ENCODE measurements at regions not wholly inside any gene's neighbourhood (a gene's known extent, or its start where the extent isn't known, plus 50 kb on each side); places are given as distances from the start of the nearest gene placed in this dataset.

DNA sequence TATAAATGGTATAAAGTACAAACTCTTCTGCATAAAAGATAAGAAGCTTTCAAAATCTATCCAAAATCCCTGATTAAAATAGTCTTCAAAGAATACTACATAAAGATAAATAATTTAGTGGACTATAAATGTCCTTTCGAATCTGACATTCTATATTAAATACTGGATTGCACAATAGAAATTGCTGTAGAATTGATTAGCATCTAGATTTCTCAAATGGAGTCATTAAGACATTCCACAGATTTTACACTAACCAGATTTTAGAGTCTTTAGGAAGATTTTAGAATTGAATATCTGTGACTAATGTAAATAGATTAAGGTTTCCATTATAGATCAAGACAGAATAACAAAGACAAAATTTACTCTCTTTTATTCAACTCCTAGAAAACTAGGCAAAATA lies 663.9 kb downstream of the STPG2 start:
- Histone ChIP-seq H3K9ac (replicated peaks; ENCODE audit: extremely low read depth, insufficient read depth, low read length) (no peak overlapping the region), H3K9me1 (replicated peaks; ENCODE audit: control insufficient read depth, extremely low read depth, insufficient read depth, low read length) (no peaks in the 10 kb centered on the region), H3K79me2 (ENCODE audit: control insufficient read depth, insufficient read depth, low read length) (no peaks in the 10 kb centered on the region), H2AFZ (ENCODE audit: low read depth, low read length) (no peak overlapping the region), H4K20me1 (replicated peaks; ENCODE audit: control insufficient read depth, extremely low read depth, insufficient read depth, low read length) (no peaks in the 10 kb centered on the region), H3K4me2 (ENCODE audit: insufficient read depth, low read length) (no peak overlapping the region), H3K4me1 (ENCODE audit: control insufficient read depth, extremely low read depth, insufficient read depth, low read length) (no peaks in the 10 kb centered on the region), H3K27me3 (ENCODE audit: control insufficient read depth in 2 of 2, insufficient read depth in 2 of 2, low read length in 2 of 2) (no peaks in the 10 kb centered on the region), H3K36me3 (ENCODE audit: control insufficient read depth in 2 of 2, extremely low read depth in 1 of 2, insufficient read depth in 2 of 2, low read length in 2 of 2) (no peaks in the 10 kb centered on the region), H3K9me3 (replicated peaks; ENCODE audit: control insufficient read depth, insufficient read depth, low read length) (no peaks in the 10 kb centered on the region), H3K27ac (ENCODE audit: insufficient read depth, low read depth, low read length) (no peak overlapping the region), H3K4me3 (replicated peaks in 1 of 3; ENCODE audit: insufficient read depth in 1 of 3, low read depth in 1 of 3, low read length in 3 of 3) (no peak overlapping the region)
- TF ChIP-seq, protein P1, sequence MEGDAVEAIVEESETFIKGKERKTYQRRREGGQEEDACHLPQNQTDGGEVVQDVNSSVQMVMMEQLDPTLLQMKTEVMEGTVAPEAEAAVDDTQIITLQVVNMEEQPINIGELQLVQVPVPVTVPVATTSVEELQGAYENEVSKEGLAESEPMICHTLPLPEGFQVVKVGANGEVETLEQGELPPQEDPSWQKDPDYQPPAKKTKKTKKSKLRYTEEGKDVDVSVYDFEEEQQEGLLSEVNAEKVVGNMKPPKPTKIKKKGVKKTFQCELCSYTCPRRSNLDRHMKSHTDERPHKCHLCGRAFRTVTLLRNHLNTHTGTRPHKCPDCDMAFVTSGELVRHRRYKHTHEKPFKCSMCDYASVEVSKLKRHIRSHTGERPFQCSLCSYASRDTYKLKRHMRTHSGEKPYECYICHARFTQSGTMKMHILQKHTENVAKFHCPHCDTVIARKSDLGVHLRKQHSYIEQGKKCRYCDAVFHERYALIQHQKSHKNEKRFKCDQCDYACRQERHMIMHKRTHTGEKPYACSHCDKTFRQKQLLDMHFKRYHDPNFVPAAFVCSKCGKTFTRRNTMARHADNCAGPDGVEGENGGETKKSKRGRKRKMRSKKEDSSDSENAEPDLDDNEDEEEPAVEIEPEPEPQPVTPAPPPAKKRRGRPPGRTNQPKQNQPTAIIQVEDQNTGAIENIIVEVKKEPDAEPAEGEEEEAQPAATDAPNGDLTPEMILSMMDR (IDR thresholded peaks at IDR 0.05; ENCODE audit: extremely low read depth in 1 of 2, insufficient read depth in 1 of 2, low read depth in 1 of 2, low read length in 2 of 2): no peak
- no peak for TF ChIP-seq JUN (IDR thresholded peaks at IDR 0.05; ENCODE audit: borderline replicate concordance, insufficient read depth, insufficient read length, low read depth)
- ChIA-PET CTCF (no interaction called here), POLR2A (no interaction called here)
- intact Hi-C loops (cut with micrococcal nuclease): no loop called here
- DNase-seq (ENCODE audit: low read depth, low spot score): no peak
- FAIRE-seq: no peak
- dilution Hi-C loops (cut with MboI; ENCODE audit: extremely low pct_ligation_motif_present, low sequenced_read_pairs): no loop called here
- no TSS peak for BruUV-seq (replicated peaks)

DNA sequence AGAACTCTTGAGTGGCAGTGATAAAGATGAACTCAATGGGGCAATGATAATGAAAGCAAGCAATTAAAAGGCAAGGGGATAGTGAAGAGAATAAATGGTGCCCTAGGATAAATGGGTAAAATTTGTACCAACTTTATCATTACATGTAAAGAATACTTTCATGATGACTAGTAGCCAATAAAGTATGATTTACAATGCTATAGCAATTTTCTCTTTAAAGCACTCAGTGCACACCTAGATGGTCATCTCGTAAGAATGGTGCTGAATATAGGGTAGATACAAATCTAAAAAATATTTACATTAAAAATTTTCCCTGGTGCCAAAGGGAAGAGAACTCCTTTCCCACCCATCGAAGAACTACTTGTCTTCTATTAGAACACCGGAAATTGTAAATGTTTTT lies 651.4 kb downstream of the STPG2 start:
- Histone ChIP-seq H3K9me3 (replicated peaks; ENCODE audit: control insufficient read depth, insufficient read depth, low read length) (no peaks in the 10 kb centered on the region), H3K9ac (replicated peaks; ENCODE audit: extremely low read depth, insufficient read depth, low read length) (no peak overlapping the region), H3K4me3 (replicated peaks in 1 of 3; ENCODE audit: insufficient read depth in 1 of 3, low read depth in 1 of 3, low read length in 3 of 3) (no peak overlapping the region), H3K79me2 (ENCODE audit: control insufficient read depth, insufficient read depth, low read length) (no peaks in the 10 kb centered on the region), H2AFZ (ENCODE audit: low read depth, low read length) (no peak overlapping the region), H3K36me3 (ENCODE audit: control insufficient read depth in 2 of 2, extremely low read depth in 1 of 2, insufficient read depth in 2 of 2, low read length in 2 of 2) (no peaks in the 10 kb centered on the region), H3K27ac (ENCODE audit: insufficient read depth, low read depth, low read length) (no peak overlapping the region), H4K20me1 (replicated peaks; ENCODE audit: control insufficient read depth, extremely low read depth, insufficient read depth, low read length) (no peaks in the 10 kb centered on the region), H3K4me2 (ENCODE audit: insufficient read depth, low read length) (no peak overlapping the region), H3K27me3 (ENCODE audit: control insufficient read depth in 2 of 2, insufficient read depth in 2 of 2, low read length in 2 of 2) (no peaks in the 10 kb centered on the region), H3K4me1 (ENCODE audit: control insufficient read depth, extremely low read depth, insufficient read depth, low read length) (no peaks in the 10 kb centered on the region), H3K9me1 (replicated peaks; ENCODE audit: control insufficient read depth, extremely low read depth, insufficient read depth, low read length) (no peaks in the 10 kb centered on the region)
- CTCF ChIA-PET: no interaction called here
- no peak for TF ChIP-seq MYC (IDR thresholded peaks at IDR 0.05; ENCODE audit: low read depth, low read length)
- TF ChIP-seq GATA2 (IDR thresholded peaks at IDR 0.05; ENCODE audit: insufficient read depth, insufficient read length, low read depth, low read length): no peak
- TF ChIP-seq, protein P2, sequence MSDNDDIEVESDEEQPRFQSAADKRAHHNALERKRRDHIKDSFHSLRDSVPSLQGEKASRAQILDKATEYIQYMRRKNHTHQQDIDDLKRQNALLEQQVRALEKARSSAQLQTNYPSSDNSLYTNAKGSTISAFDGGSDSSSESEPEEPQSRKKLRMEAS (IDR thresholded peaks at IDR 0.05; ENCODE audit: insufficient read depth, insufficient read length): no peak
- TF ChIP-seq, protein P1 (IDR thresholded peaks at IDR 0.05; ENCODE audit: extremely low read depth in 1 of 2, insufficient read depth in 1 of 2, low read depth in 1 of 2, low read length in 2 of 2): no peak
- no peak for TF ChIP-seq POLR2A (IDR thresholded peaks at IDR 0.05; ENCODE audit: low read depth, low read length)
- TF ChIP-seq POLR2AphosphoS5 (IDR thresholded peaks at IDR 0.05; ENCODE audit: insufficient read depth, low read depth, low read length): no peak
- no peak for TF ChIP-seq EZH2 (IDR thresholded peaks at IDR 0.05; ENCODE audit: borderline replicate concordance, low read depth, low read length, severe bottlenecking)
- TF ChIP-seq JUN (IDR thresholded peaks at IDR 0.05; ENCODE audit: borderline replicate concordance, insufficient read depth, insufficient read length, low read depth): no peak
- no peak for TF ChIP-seq FOS (IDR thresholded peaks at IDR 0.05; ENCODE audit: borderline replicate concordance, insufficient read depth, low read length)
- POLR2A ChIA-PET: no interaction called here
- no TSS peak for BruUV-seq (replicated peaks)
- dilution Hi-C loops (cut with MboI; ENCODE audit: extremely low pct_ligation_motif_present, low sequenced_read_pairs): no loop called here
- intact Hi-C loops (cut with micrococcal nuclease): no loop called here
- DNase-seq (ENCODE audit: low read depth, low spot score): no peak
- FAIRE-seq: no peak
